ENCODE measurements at regions not wholly inside any gene's neighbourhood (a gene's known extent, or its start where the extent isn't known, plus 50 kb on each side); places are given as distances from the start of the nearest gene placed in this dataset.

DNA sequence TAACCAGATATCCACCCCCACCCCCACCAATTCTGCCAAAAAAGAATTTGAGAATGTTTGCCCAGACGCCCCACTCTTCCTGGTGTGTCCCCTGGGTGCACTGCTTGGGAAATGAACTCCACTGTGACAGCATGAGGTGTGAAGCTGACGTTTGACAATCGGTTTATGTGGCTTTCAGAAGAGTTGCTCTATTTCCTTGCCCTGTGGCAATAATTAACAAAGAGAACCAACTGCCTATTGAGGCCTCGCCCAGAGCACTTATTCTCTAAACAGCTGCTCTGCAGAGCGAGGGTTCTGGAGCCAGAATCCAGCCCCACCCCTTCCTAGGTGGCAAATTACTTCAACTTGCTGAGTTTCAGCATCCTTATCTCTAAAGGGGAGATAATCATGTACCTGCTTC is 115.8 kb upstream of the SIX3 start:
- no peaks in the 10 kb centered on the region for H3K9me3 ChIP-seq
- no peak overlapping the region for H3K27ac ChIP-seq
- ATAC-seq (ENCODE audit: low FRiP score in 2 of 2): no peak
- H3K36me3 ChIP-seq: no peaks in the 10 kb centered on the region
- no peaks in the 10 kb centered on the region for H3K27me3 ChIP-seq
- no peaks in the 10 kb centered on the region for H3K4me1 ChIP-seq
- no peak for TF ChIP-seq EP300 (IDR thresholded peaks at IDR 0.05)
- TF ChIP-seq POLR2AphosphoS5 (IDR thresholded peaks at IDR 0.05): no peak
- TF ChIP-seq, protein P1, sequence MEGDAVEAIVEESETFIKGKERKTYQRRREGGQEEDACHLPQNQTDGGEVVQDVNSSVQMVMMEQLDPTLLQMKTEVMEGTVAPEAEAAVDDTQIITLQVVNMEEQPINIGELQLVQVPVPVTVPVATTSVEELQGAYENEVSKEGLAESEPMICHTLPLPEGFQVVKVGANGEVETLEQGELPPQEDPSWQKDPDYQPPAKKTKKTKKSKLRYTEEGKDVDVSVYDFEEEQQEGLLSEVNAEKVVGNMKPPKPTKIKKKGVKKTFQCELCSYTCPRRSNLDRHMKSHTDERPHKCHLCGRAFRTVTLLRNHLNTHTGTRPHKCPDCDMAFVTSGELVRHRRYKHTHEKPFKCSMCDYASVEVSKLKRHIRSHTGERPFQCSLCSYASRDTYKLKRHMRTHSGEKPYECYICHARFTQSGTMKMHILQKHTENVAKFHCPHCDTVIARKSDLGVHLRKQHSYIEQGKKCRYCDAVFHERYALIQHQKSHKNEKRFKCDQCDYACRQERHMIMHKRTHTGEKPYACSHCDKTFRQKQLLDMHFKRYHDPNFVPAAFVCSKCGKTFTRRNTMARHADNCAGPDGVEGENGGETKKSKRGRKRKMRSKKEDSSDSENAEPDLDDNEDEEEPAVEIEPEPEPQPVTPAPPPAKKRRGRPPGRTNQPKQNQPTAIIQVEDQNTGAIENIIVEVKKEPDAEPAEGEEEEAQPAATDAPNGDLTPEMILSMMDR (IDR thresholded peaks at IDR 0.05): no peak
- TF ChIP-seq POLR2A (IDR thresholded peaks at IDR 0.05): no peak
- no peak for DNase-seq
- 24 to 44% methylated on average over 5 of the region's 5 CpGs for WGBS, 2 donors
- no peak overlapping the region for H3K4me3 ChIP-seq

DNA sequence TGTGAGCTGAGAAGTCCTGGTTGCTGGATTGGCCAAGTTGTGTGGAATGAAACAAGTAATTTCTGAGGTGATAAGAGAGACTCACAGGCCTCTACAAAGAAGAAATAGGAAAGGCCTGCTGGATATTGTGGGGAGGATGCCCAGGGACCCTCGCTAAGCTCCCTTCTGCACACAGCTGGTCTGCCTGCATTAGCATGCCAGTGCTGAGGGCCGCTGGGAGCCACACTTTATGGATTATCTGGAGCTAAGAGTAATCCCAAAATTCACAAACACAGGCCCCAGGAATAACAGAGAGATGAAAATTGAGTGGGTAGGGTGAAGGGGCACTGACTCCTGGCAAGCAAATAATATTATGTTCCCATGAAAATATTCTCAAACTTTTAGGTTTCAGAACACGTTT is 114.9 kb upstream of the SIX3 start:
- H3K4me1 ChIP-seq: no peaks in the 10 kb centered on the region
- no peaks in the 10 kb centered on the region for H3K27me3 ChIP-seq
- ATAC-seq (ENCODE audit: low FRiP score in 2 of 2): no peak
- H3K9me3 ChIP-seq: no peaks in the 10 kb centered on the region
- DNase-seq: no peak
- no peak overlapping the region for H3K4me3 ChIP-seq
- WGBS, 2 donors: 67 to 78% methylated on average over 3 of the region's 3 CpGs
- H3K27ac ChIP-seq: no peak overlapping the region
- no peaks in the 10 kb centered on the region for H3K36me3 ChIP-seq
- TF ChIP-seq POLR2AphosphoS5 (IDR thresholded peaks at IDR 0.05) (no peak), EP300 (IDR thresholded peaks at IDR 0.05) (no peak), POLR2A (IDR thresholded peaks at IDR 0.05) (no peak)
- TF ChIP-seq, protein P1 (IDR thresholded peaks at IDR 0.05): no peak

GRCh38 chr2:44829771-44830170 is 111.7 kb upstream of the SIX3 start:
- no peaks in the 10 kb centered on the region for H3K27me3 ChIP-seq
- WGBS, 2 donors: 88 to 90% methylated on average over 7 of the region's 7 CpGs
- H3K27ac ChIP-seq: no peak overlapping the region
- H3K4me3 ChIP-seq: no peak overlapping the region
- no peaks in the 10 kb centered on the region for H3K9me3 ChIP-seq
- ATAC-seq (ENCODE audit: low FRiP score in 2 of 2): no peak
- H3K4me1 ChIP-seq: no peaks in the 10 kb centered on the region
- no peaks in the 10 kb centered on the region for H3K36me3 ChIP-seq
- TF ChIP-seq POLR2AphosphoS5 (IDR thresholded peaks at IDR 0.05) (no peak), EP300 (IDR thresholded peaks at IDR 0.05) (no peak), POLR2A (IDR thresholded peaks at IDR 0.05) (no peak)
- TF ChIP-seq, protein P1 (IDR thresholded peaks at IDR 0.05): no peak
- DNase-seq: no peak

GRCh38 chr2:44833171-44834069 is 108.1 kb upstream of the SIX3 start:
- Histone ChIP-seq H3K27me3 (no peaks in the 10 kb centered on the region), H3K4me1 (no peaks in the 10 kb centered on the region), H3K9me3 (no peaks in the 10 kb centered on the region), H3K27ac (no peak overlapping the region), H3K4me3 (no peak overlapping the region), H3K36me3 (no peaks in the 10 kb centered on the region)
- no peak for ATAC-seq (ENCODE audit: low FRiP score in 2 of 2)
- no peak for DNase-seq
- 72 to 88% methylated on average over 6 of the region's 6 CpGs for WGBS, 2 donors
- TF ChIP-seq POLR2AphosphoS5 (IDR thresholded peaks at IDR 0.05): no peak
- TF ChIP-seq POLR2A (IDR thresholded peaks at IDR 0.05): no peak

DNA sequence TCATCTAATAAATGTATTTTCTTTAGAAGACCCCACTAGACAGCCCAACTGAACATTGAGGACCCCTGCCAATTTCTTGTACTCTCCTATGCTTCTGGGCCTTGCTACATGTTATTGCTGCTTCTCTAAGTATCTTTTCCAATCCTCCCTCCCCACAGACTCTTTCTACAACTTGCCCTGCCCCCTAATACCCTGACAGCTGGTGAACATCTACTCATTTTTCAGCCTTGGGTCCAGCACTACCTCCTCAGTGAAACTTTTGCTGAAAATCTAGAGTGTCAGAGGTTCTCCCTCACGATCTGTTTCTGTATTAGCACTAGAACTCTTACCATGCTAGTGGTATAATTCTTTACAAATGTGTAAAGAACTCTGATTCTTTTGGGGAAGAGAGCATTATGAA is 106.8 kb upstream of the SIX3 start:
- Histone ChIP-seq H3K9me3 (no peaks in the 10 kb centered on the region), H3K27me3 (no peaks in the 10 kb centered on the region), H3K27ac (no peak overlapping the region), H3K36me3 (no peaks in the 10 kb centered on the region), H3K4me1 (no peaks in the 10 kb centered on the region), H3K4me3 (no peak overlapping the region)
- WGBS, 2 donors: 80 to 86% methylated on average over 1 of the region's 1 CpG
- DNase-seq: no peak
- ATAC-seq (ENCODE audit: low FRiP score in 2 of 2): no peak
- TF ChIP-seq POLR2A (IDR thresholded peaks at IDR 0.05) (no peak), EP300 (IDR thresholded peaks at IDR 0.05) (no peak)
- TF ChIP-seq, protein P1 (IDR thresholded peaks at IDR 0.05): no peak

Data from upper lobe of left lung (tissue), 6 donors.